Inferior parietal cortex (tissue), 1 donor: ENCODE measurements at regions not wholly inside any gene's neighbourhood (a gene's known extent, or its start where the extent isn't known, plus 50 kb on each side); places are given as distances from the start of the nearest gene placed in this dataset.
"Not testable (repeated sequence)": the region's sequence is repeated elsewhere in the genome, so short reads cannot be mapped to it uniquely, and the experiment has no call there.

Experiments
- DNase-seq: peaks from one replicate; pipeline ENCODE4 v3.0.0-alpha.2; 2016; ENCODE audit errors: extremely low spot score

GRCh38 chr13:69279213-69279612, 828.4 kb upstream of the ATXN8OS start:
- no peak for DNase-seq

GRCh38 chr13:69274231-69274630, 833.4 kb upstream of the ATXN8OS start:
- DNase-seq = no peak

DNA sequence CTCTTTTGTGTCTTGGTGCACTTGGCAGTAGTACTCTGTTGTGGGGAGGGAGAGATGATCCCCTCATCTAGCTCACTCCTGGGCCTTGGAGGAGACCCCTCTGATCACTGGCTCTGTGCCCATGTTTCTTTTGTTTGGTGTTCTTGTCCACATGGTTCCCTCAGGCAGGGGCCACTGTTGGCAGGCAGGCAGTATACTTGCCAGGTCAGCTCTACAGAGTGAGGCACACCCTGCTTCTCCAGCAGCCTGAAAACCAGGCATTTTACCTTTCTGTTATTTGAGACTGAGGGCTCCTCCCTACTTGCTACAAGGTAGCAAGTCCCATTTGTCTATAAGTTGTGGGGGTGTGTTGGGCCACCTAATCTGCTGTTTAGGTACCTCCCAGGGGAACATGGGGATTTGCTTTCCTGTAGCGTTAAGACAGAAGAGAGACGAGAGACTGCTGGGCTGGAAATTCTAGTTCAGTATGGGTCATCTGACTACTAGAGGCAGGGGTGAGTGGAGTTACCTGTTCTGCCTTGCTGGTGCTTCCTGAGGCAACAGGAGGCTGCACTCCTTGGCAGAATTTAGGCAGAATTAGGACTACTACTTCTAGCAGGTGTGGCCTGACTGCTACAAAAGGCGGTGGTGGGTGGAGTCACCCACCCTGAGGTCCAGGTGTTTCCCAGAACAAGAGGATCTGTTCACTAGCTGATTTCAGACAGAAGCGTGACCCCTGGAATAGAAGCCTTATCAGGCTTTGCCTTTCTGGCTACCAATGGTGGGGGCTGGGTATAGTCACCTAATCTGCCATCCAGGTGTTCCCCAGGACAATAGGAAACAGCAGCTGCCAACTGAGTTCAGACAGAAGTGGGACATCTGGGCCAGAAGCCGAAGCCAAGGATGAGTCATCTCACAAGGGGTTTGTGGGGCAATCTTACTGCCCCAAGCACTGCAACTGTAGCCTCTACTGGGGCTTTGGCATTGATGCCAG, 843.0 kb upstream of the ATXN8OS start:
- no peak for DNase-seq

DNA sequence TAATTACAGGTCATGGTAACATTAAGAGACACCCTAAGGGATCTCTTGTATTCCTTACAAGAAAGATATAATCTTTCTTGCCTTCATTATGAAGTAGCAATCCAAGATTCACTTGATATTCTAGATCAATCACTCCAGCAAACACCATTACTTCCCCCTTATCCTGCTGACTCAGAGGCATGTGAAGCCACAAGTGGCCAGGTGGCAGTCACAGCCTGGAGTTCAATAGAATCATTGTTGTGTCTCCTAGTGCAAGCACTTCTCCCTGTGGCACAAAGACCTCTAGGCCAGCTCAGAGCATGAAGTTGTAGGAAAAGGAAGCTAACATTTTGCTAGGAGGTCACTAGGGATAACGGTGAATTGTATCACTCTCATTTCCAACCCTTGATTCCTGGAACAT, 864.3 kb upstream of the ATXN8OS start:
- no peak for DNase-seq

- no peak for DNase-seq
These were observed 873.5 kb upstream of the ATXN8OS start for GRCh38 chr13:69234171-69234570.

DNA sequence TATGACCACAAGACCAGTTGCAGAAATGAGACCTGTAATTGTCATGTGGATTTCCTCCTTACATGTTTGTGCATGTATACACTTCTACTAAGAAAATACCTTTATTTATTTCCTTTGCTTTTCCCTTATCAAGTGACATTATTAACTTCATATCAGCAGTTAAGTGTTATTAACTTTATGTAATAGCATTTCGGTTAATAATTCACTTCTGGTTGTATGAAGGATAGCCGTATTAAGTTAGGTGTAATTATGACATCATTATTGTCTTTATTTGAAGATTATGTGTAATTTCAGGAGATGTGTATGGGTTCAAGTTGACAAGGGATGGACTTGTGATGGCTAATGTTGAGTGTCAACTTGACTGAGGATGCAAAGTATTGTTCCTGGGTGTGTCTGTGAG, 881.2 kb upstream of the ATXN8OS start:
- no peak for DNase-seq

GRCh38 chr13:69221633-69222498, 885.8 kb upstream of the ATXN8OS start:
- not testable (repeated sequence) for DNase-seq

DNA sequence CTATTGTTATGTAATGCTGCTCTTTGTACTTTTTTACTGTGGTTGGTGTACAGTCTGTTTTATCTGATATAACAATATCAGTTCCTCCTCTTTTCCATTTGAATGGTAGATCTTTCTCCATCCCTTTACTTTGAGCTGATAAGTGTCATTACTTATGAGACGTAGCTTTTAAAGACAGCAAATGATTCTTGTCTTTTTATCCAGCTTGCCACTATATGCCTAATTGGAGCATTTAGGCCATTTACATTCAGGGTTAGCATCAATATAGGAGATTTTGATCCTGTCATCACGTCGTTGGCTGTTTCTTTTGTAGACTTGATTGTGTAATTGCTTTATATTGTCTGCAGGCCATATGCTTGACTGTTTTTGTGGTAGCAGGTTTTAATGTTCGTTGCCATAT, 894.2 kb upstream of the ATXN8OS start:
- DNase-seq = no peak

DNA sequence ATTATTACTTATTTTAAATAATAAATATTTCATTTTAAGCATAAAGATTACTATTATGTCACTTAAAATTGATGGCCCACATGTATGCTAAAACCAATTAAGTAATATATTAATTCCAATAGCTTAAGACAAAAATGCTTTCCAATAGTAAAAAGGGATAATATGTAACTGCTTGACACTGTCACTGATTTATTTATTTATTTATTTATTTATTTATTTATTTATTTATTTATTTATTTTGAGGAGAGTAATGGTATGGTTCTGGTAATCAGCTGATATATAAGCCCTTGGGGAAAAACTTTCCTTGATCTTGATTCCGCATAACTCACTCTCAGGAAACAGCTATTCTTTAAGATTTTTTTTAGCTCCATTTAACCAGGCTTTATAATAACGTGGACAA, 903.0 kb upstream of the ATXN8OS start:
- no peak for DNase-seq

DNA sequence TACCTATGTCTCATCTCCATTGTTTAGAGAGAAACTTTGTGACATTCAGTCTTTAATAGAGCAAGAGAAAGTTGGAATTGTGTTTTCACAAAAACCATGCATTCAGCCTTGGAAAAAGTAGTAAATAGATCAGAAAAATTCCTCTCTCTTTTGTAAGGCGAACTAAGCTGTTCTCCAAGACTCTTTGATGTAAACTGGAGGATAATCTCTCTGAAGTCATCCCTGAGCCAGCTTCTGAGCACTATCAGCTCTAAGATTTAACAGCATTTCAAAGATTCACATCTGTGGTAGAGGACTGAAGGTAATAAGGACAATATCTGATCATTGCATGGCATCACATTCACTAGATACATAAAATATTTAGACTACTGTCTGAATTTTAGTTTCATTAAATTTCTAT, 904.6 kb upstream of the ATXN8OS start:
- DNase-seq = no peak

GRCh38 chr13:69199664-69200063, 908.0 kb upstream of the ATXN8OS start:
- DNase-seq = no peak

DNA sequence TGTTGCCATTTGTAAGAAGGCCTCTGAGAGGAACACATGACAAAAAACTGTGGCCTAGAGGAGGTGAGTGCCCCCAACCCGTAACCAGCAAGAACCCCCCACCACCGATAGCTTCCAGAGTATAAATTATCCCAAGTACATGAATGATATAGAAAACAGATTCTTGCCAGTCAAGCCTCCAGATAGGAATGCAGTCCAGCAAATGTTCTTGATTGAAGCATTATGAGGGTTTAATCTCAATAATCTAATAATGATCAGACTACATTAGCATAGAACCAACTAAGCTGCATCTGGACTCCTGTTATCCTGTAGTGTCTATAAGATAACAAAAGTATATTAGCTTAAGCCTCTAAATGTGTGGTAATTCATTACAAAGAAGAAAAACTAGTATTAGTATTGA, 908.9 kb upstream of the ATXN8OS start:
- DNase-seq = no peak

- DNase-seq = no peak
These were observed 913.5 kb upstream of the ATXN8OS start for GRCh38 chr13:69194130-69194529.

DNA sequence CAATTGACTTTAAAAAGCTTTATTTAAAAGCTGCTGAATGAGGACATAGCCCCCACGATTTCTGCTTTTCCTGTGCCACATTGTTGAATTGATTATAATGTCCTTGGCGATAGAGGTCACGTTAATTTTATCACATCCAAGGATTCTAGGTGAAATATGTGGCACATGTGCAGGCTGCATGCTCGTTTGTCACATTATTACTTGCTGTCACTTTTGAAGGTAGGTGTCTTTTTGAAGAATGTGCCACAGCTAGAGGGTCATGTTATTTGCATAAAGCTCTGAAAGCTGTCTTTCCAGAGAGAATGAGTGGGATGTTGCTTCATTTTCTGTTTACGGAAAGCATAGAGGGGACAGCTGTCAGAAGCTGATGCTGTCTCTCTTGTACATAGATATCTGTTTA, 927.6 kb upstream of the ATXN8OS start:
- no peak for DNase-seq

DNA sequence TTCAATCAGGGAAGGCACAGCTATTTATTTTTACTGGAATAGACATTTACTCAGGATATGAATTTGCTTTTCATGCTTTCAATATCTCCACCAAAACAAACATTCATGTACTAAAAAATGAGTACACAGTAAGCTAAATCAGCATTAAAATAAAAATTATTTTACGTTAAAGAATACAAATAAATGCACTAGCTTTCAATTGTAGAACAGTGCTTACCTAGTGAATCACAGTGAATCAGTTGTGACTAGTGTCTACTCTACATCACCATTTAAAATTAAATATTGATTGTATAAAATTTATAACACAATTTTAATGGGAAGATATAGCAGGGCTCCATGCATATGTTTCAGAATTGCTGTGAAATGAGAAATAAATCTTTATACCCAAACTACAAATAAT, 929.6 kb upstream of the ATXN8OS start:
- DNase-seq = no peak

DNA sequence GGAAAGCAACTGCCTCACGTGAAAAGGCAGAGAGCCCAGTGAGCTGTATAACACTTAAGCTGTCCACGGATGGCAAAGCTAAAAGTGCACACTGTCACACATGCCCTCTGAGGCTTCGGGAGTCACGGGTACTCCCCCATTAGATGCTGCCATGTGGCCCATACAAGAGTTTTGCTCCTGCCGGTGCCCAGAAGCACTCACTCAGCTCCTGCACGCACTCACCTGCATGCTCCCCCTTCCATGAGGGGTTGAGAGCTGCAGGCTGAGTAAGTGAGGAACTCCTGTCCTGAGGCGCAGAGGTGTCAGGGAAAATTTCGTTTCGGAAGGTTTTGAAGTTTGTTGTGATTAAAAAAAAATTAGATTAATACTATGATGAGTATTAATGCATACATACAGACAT, 939.2 kb upstream of the ATXN8OS start:
- no peak for DNase-seq

DNA sequence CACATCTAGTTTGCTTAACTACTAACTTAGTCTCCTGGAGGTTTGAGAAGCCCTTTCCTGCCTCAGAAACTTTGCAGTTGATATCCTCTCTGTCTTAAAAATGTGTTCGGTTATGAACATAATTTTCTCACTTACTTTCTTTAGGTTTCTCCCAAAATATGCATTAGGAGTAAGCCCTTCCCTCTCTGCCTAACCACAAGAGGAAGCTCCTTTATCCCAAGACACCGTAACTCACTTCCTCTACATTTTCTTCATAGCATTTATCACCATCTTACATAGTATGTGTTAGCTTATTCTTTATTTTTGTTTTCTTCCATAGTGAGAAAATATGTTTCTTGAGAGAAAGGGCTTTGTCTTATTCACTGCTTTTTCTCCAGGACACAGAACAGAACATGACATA, 952.5 kb upstream of the ATXN8OS start:
- DNase-seq = no peak

- no peak for DNase-seq
These were observed 965.5 kb upstream of the ATXN8OS start for GRCh38 chr13:69142101-69142500.

- DNase-seq = no peak
These were observed 982.6 kb upstream of the ATXN8OS start for GRCh38 chr13:69124996-69125395.

- DNase-seq = no peak
These were observed 997.6 kb upstream of the ATXN8OS start for GRCh38 chr13:69109891-69110525.

- DNase-seq = no peak
These were observed 999.1 kb upstream of the ATXN8OS start for GRCh38 chr13:69108486-69108885.

DNA sequence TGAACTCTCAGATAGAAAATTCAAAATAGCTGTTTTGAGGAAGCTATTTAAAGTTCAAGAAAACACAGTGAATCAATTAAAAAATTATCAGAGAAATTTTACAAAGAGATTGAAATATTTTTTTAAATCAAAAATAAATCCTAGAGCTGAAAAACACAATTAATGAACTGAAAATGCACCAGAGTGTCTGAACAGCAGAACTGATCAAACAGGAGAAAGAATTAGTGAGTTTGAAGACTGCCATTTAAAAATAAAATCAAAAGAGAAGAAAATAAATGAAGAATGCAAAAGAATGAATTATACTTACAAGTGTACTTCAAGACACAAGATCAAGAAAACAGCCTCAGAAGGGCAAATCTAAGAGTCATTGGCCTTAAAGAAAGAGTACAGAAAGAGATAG, 1000.2 kb upstream of the ATXN8OS start:
- no peak for DNase-seq
